Natural killer cell (primary cell): ENCODE measurements at regions not wholly inside any gene's neighbourhood (a gene's known extent, or its start where the extent isn't known, plus 50 kb on each side); places are given as distances from the start of the nearest gene placed in this dataset.

Source experiments
- ATAC-seq, 3 donors: fragments of 150-1000 bp in 2 of 3; fragments of 200-7000 bp in 1 of 3; cut with Tn5 transposase; 1 replicate in 1 of 3; 2 replicates in 2 of 3; pipeline ENCODE4 v1.10.0; 2021; ENCODE audit warnings: mild to moderate bottlenecking in 2 of 3, moderate library complexity in 2 of 3
- DNase-seq, 2 donors: peaks; one replicate each; pipeline versions ENCODE4 v3.0.0 to v3.0.0-alpha.2; 2013 to 2021; ENCODE audit warnings: mixed read lengths in 1 of 2
- H3K27ac ChIP-seq: one replicate; pipeline ENCODE4 v1.5.1; 2013; ENCODE audit warnings: mild to moderate bottlenecking, low read length
- H3K27me3 ChIP-seq: one replicate; pipeline ENCODE4 v1.6.1; 2013; ENCODE audit warnings: low read length; ENCODE audit not compliant: control insufficient read depth, insufficient read depth
- H3K36me3 ChIP-seq: one replicate; pipeline ENCODE4 v1.6.1; 2013; ENCODE audit warnings: low read length; ENCODE audit not compliant: control insufficient read depth, insufficient read depth
- H3K4me1 ChIP-seq: one replicate; pipeline ENCODE4 v1.6.1; 2013; ENCODE audit warnings: low read length; ENCODE audit not compliant: control insufficient read depth, insufficient read depth
- H3K4me3 ChIP-seq: one replicate; pipeline ENCODE4 v1.5.1; 2013; ENCODE audit warnings: low read length
- H3K9me3 ChIP-seq: one replicate; pipeline ENCODE4 v1.6.1; 2013; ENCODE audit warnings: low read length; ENCODE audit not compliant: control insufficient read depth, insufficient read depth
- H3K27ac Mint-ChIP-seq, 2 donors: one replicate each; pipeline ENCODE4 v1.8.0; 2022; ENCODE audit warnings: mild to moderate bottlenecking in 2 of 2, mixed read lengths in 2 of 2, moderate library complexity in 1 of 2
- H3K27me3 Mint-ChIP-seq, 2 donors: one replicate each; pipeline ENCODE4 v1.8.0; 2022; ENCODE audit warnings: low read depth in 2 of 2, mixed read lengths in 2 of 2
- H3K36me3 Mint-ChIP-seq: one replicate; pipeline ENCODE4 v1.8.0; 2022; ENCODE audit warnings: mixed read lengths
- H3K4me1 Mint-ChIP-seq, 2 donors: one replicate each; pipeline ENCODE4 v1.8.0; 2022; ENCODE audit warnings: mixed read lengths in 2 of 2
- H3K4me3 Mint-ChIP-seq: one replicate; pipeline ENCODE4 v1.8.0; 2022; ENCODE audit warnings: mild to moderate bottlenecking, moderate library complexity, mixed read lengths
- H3K9me3 Mint-ChIP-seq, 2 donors: one replicate each; pipeline ENCODE4 v1.8.0; 2022; ENCODE audit warnings: mixed read lengths in 2 of 2
- CTCF ChIP-seq: fragments of 200-600 bp; IDR thresholded peaks from one replicate; pipeline ENCODE4 v1.8.0; 2022; ENCODE audit warnings: antibody characterized with exemption
- WGBS: methylation state at CpG from one replicate; pipeline ENCODE4 v1.1.7; 2013; ENCODE audit warnings: missing lambda C conversion rate; ENCODE audit not compliant: insufficient coverage; 5-methylcytosine and 5-hydroxymethylcytosine counted together
- intact Hi-C: fragments of 100-400 bp; cut with micrococcal nuclease; formaldehyde crosslinking; loops from one replicate; pipeline ENCODE4 v1.14.2; 2022

DNA sequence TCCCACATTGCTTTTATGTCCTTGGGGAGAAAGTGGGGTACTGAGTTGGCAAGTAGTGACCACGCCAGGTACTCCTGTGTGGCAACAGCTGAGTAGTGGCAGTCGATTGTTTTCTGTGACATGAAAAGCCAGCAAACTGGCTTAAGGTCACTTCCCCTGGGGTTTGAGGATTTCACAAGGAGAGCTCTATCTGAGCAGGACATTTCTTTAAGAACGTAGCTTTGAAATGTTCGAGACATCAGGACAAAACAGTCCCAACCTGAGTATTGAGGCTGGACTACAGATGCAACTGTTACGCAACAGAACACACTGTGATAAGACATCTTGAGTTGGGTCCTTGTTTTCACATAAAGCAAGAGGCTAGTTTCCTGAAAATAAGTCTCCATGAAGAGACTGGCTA, 146.7 kb upstream of the KLF14 start:
- Histone ChIP-seq H3K27me3 (no peaks in the 10 kb centered on the region), H3K9me3 (no peaks in the 10 kb centered on the region), H3K4me3 (no peak overlapping the region), H3K36me3 (peaks cover 58% of the 10 kb centered on the region), H3K27ac (no peak overlapping the region), H3K4me1 (no peaks in the 10 kb centered on the region)
- Mint-ChIP-seq H3K9me3 (no peaks in the 10 kb centered on the region), H3K27me3 (no peaks in the 10 kb centered on the region), H3K4me1 (peaks cover 20 to 21% of the 10 kb centered on the region in 2 donors), H3K27ac (peak overlapping the region; percentile 0), H3K4me3 (no peak overlapping the region), H3K36me3 (peaks cover 10% of the 10 kb centered on the region)
- intact Hi-C loops: no loop called here
- DNase-seq (peak in 1 of 2 donors; percentile 10), ATAC-seq (no peak)
- no peak for TF ChIP-seq CTCF
- WGBS: 94% methylated on average over 5 of the region's 5 CpGs

GRCh38 chr7:130881091-130881798, 147.2 kb upstream of the KLF14 start:
- peak in 1 of 2 donors; percentile 18 for DNase-seq
- intact Hi-C loops: no loop called here
- no peak for TF ChIP-seq CTCF
- no peak for ATAC-seq
- Histone ChIP-seq H3K4me3 (no peak overlapping the region), H3K36me3 (peaks cover 61% of the 10 kb centered on the region), H3K9me3 (no peaks in the 10 kb centered on the region), H3K27ac (no peak overlapping the region), H3K27me3 (no peaks in the 10 kb centered on the region), H3K4me1 (no peaks in the 10 kb centered on the region)
- 94% methylated on average over 3 of the region's 3 CpGs for WGBS
- Mint-ChIP-seq H3K27ac (peak overlapping the region; percentile 0 to 55), H3K4me1 (peaks cover 18 to 19% of the 10 kb centered on the region in 2 donors), H3K4me3 (no peak overlapping the region), H3K9me3 (no peaks in the 10 kb centered on the region), H3K27me3 (no peaks in the 10 kb centered on the region), H3K36me3 (peaks cover 10% of the 10 kb centered on the region)

GRCh38 chr7:130881799-130882141, 147.8 kb upstream of the KLF14 start:
- H3K4me3 Mint-ChIP-seq: no peak overlapping the region
- H3K9me3 Mint-ChIP-seq: no peaks in the 10 kb centered on the region
- H3K4me1 Mint-ChIP-seq: peaks cover 14 to 18% of the 10 kb centered on the region in 2 donors
- Histone ChIP-seq H3K27me3 (no peaks in the 10 kb centered on the region), H3K4me1 (no peaks in the 10 kb centered on the region), H3K36me3 (peaks cover 62% of the 10 kb centered on the region), H3K27ac (no peak overlapping the region), H3K9me3 (no peaks in the 10 kb centered on the region), H3K4me3 (no peak overlapping the region)
- peak overlapping the region in 1 of 2 donors; percentile 55 for H3K27ac Mint-ChIP-seq
- H3K27me3 Mint-ChIP-seq: no peaks in the 10 kb centered on the region
- TF ChIP-seq CTCF: no peak
- ATAC-seq (no peak), DNase-seq (peak in 1 of 2 donors; percentile 6)
- H3K36me3 Mint-ChIP-seq: peaks cover 10% of the 10 kb centered on the region
- intact Hi-C loops: no loop called here
- WGBS: 86% methylated on average over 5 of the region's 5 CpGs

DNA sequence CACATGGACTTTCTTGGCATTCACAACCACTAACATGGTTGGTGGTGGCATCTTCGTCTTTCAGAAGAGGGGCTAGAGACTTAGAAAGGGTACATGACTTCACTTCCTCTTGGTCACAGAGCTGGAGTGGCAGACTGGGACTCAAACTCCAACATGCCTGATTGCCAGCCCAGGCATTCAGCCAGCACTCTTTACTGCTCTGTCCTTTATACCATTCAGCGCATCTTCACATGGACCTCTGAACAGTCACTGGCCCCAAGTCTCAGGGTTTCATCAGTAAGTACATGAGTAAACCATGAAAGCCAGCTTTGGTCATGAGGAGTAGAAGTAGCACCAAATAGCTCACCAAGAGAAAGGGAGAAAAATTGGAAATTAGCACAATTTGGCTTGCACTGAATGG, 148.4 kb upstream of the KLF14 start:
- H3K4me3 Mint-ChIP-seq: no peak overlapping the region
- no peaks in the 10 kb centered on the region for H3K27me3 Mint-ChIP-seq
- H3K36me3 Mint-ChIP-seq: peaks cover 10% of the 10 kb centered on the region
- 100% methylated on average over 2 of the region's 2 CpGs for WGBS
- H3K4me3 ChIP-seq: no peak overlapping the region
- H3K4me1 Mint-ChIP-seq: peaks cover 13 to 19% of the 10 kb centered on the region in 2 donors
- DNase-seq (peak in 1 of 2 donors; percentile 6), ATAC-seq (no peak)
- intact Hi-C loops: no loop called here
- peaks cover 57% of the 10 kb centered on the region for H3K36me3 ChIP-seq
- H3K9me3 Mint-ChIP-seq: no peaks in the 10 kb centered on the region
- H3K27me3 ChIP-seq: no peaks in the 10 kb centered on the region
- no peaks in the 10 kb centered on the region for H3K4me1 ChIP-seq
- no peak overlapping the region for H3K27ac ChIP-seq
- peak overlapping the region in 1 of 2 donors; percentile 55 for H3K27ac Mint-ChIP-seq
- H3K9me3 ChIP-seq: no peaks in the 10 kb centered on the region
- TF ChIP-seq CTCF: no peak
